CD4-positive, alpha-beta memory T cell (primary cell): ENCODE measurements at regions not wholly inside any gene's neighbourhood (a gene's known extent, or its start where the extent isn't known, plus 50 kb on each side); places are given as distances from the start of the nearest gene placed in this dataset.

Source experiments
- CTCF ChIA-PET: fragments of 350-600 bp; sonication (Branson Sonifier 250); formaldehyde crosslinking; loops from one replicate; lab custom pipeline; 2021; ENCODE audit warnings: inconsistent platforms; ENCODE audit not compliant: partially characterized antibody; lab: Charles Lee
- POLR2A ChIA-PET: fragments of 350-600 bp; sonication (Branson Sonifier 250); formaldehyde crosslinking; loops from one replicate; lab custom pipeline; 2021; ENCODE audit not compliant: partially characterized antibody; lab: Charles Lee
- DNase-seq, 5 donors: peaks; one replicate each; pipeline versions ENCODE4 v3.0.0 to v3.0.0-alpha.2; 2020 to 2022; ENCODE audit warnings: mixed read lengths in 1 of 5
- H3K27ac ChIP-seq: one replicate; pipeline ENCODE4 v1.7.0; 2013; ENCODE audit warnings: low read depth, low read length
- H3K27me3 ChIP-seq: 2 replicates; pipeline ENCODE4 v1.7.0; 2013; ENCODE audit warnings: mild to moderate bottlenecking, low read length, moderate library complexity; ENCODE audit not compliant: insufficient read depth
- H3K36me3 ChIP-seq: 2 replicates; pipeline ENCODE4 v1.7.0; 2013; ENCODE audit warnings: mild to moderate bottlenecking, low read length, moderate library complexity; ENCODE audit not compliant: insufficient read depth
- H3K4me1 ChIP-seq: 2 replicates; pipeline ENCODE4 v1.7.0; 2013; ENCODE audit warnings: mild to moderate bottlenecking, low read length, moderate library complexity; ENCODE audit not compliant: insufficient read depth
- H3K4me3 ChIP-seq, 2 donors: one replicate each; pipeline ENCODE4 v1.7.0; 2013; ENCODE audit warnings: low read length in 2 of 2, mild to moderate bottlenecking in 1 of 2
- H3K9me3 ChIP-seq, 2 donors: one replicate each; pipeline ENCODE4 v1.7.0; 2013; ENCODE audit warnings: low read length in 2 of 2, control low read depth in 1 of 2; ENCODE audit not compliant: control insufficient read depth in 1 of 2
- H3K27ac Mint-ChIP-seq, 7 donors: one replicate each; pipeline ENCODE4 v1.8.0; 2020 to 2021; ENCODE audit warnings: mixed read lengths in 7 of 7, mild to moderate bottlenecking in 6 of 7, inconsistent platforms in 3 of 7, moderate library complexity in 3 of 7
- H3K27me3 Mint-ChIP-seq, 2 donors: one replicate each; pipeline ENCODE4 v1.8.0; 2020 to 2021; ENCODE audit warnings: mixed read lengths in 2 of 2
- H3K36me3 Mint-ChIP-seq, 2 donors: one replicate each; pipeline ENCODE4 v1.8.0; 2020 to 2021; ENCODE audit warnings: mixed read lengths in 2 of 2, inconsistent platforms in 1 of 2, mild to moderate bottlenecking in 1 of 2
- H3K4me1 Mint-ChIP-seq, 4 donors: one replicate each; pipeline ENCODE4 v1.8.0; 2020 to 2021; ENCODE audit warnings: mixed read lengths in 4 of 4, mild to moderate bottlenecking in 1 of 4
- H3K4me3 Mint-ChIP-seq, 8 donors: one replicate each; pipeline ENCODE4 v1.8.0; 2020 to 2021; ENCODE audit warnings: mixed read lengths in 8 of 8, mild to moderate bottlenecking in 7 of 8, moderate library complexity in 6 of 8, inconsistent platforms in 3 of 8
- H3K9me3 Mint-ChIP-seq, 8 donors: one replicate each; pipeline ENCODE4 v1.8.0; 2020 to 2021; ENCODE audit warnings: mixed read lengths in 8 of 8, mild to moderate bottlenecking in 5 of 8, inconsistent platforms in 3 of 8, moderate library complexity in 1 of 8
- intact Hi-C: fragments of 100-400 bp; cut with micrococcal nuclease; formaldehyde crosslinking; loops from one replicate; pipeline ENCODE4 v1.15.1; 2023

DNA sequence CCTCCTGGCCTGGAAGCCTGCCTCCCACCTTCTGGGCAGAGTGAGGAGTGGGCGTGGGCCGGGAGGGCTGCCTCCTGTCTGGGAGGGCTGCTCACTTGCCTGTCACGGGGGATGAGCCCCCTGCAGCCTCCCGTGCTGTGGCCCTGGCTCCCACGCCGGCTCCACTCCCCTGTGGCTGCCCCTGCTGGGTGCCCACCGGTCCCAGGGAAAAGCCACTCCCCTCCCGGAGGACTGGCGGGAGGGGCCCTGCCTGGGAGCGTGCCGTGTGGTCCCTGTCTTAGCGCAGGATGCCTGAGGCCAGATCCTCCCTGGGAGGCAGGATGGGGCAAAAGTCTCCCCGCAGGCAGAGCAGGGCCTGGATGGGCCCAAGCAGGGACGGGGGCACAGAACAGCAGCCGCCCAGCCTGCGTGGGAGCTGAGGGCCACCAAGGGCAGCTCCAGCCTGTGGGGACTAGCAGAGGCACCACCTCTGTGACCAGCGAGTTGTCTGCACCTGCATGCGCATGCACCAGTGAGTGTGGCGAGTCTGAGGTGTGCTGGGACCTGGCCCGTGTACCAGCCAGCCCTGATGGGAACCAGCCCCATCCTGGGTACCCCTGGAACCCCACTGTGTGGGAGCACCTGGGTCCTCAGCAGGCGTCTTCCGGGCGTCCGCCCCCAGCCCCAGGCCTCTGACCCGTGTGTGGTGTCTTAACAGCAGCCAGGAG, 339.9 kb downstream of the SEC14L1 start:
- H3K36me3 ChIP-seq = peaks cover 60% of the 10 kb centered on the region
- no peaks in the 10 kb centered on the region for H3K9me3 Mint-ChIP-seq
- peaks cover 26 to 49% (median 37%) of the 10 kb centered on the region in 4 donors for H3K4me1 Mint-ChIP-seq
- H3K9me3 ChIP-seq = no peaks in the 10 kb centered on the region
- H3K36me3 Mint-ChIP-seq = peaks cover 15 to 36% of the 10 kb centered on the region in 2 donors
- CTCF ChIA-PET = no interaction called here
- peak overlapping the region in 2 of 7 donors; percentile 9 to 71 for H3K27ac Mint-ChIP-seq
- peaks cover 98% of the 10 kb centered on the region for H3K4me1 ChIP-seq
- intact Hi-C loops = no loop called here
- DNase-seq = peak in 1 of 5 donors; percentile 34
- H3K27me3 Mint-ChIP-seq = no peaks in the 10 kb centered on the region
- no peaks in the 10 kb centered on the region for H3K27me3 ChIP-seq
- H3K4me3 ChIP-seq = no peak overlapping the region
- POLR2A ChIA-PET = interaction anchor here (0.9 to 3.2 kb wide), 10 partner anchors 8 to 106 kb away, joined by 3 to 11 read pairs (median 4); no protein-coding TSS in a partner anchor
- H3K27ac ChIP-seq = peak overlapping the region; percentile 13
- H3K4me3 Mint-ChIP-seq = no peak overlapping the region

DNA sequence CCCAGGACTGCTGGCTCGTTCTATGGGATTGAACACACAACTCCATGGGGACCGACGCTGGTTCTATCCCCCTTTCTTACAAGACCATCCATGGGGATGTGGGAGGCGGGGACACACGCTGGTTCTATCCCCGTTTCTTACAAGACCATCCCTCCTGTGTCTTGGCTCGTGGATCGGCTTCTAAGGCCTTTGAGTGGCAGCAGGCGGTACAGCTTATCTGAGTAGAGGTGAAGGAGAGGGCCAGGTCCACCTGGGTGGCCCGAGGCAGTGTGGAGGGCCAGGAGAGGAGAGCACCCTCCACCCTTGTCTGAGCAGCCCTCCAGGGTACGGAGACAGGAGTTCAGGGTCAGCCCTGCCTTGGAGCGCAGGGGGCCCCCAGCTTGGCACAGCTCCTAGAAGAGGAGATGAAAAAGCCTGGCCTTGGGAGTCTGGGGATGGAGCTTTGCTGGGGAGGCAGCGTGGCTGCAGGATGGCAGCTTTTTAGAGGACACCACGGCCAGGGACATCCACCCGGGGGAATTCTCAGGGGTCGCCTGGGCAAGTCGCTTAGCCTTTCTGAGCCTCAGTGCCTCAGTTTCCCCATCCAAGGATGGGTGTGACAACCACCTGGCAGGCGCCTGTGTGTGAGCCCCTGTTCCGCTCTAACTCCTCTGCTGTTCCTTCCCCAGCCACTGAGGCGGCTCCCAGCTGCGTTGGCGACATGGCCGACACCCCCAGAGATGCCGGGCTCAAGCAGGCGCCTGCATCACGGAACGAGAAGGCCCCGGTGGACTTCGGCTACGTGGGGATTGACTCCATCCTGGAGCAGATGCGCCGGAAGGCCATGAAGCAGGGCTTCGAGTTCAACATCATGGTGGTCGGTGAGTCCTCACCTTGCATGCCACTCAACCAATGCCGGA, 341.0 kb downstream of the SEC14L1 start:
- H3K4me1 ChIP-seq = peaks cover 97% of the 10 kb centered on the region

DNA sequence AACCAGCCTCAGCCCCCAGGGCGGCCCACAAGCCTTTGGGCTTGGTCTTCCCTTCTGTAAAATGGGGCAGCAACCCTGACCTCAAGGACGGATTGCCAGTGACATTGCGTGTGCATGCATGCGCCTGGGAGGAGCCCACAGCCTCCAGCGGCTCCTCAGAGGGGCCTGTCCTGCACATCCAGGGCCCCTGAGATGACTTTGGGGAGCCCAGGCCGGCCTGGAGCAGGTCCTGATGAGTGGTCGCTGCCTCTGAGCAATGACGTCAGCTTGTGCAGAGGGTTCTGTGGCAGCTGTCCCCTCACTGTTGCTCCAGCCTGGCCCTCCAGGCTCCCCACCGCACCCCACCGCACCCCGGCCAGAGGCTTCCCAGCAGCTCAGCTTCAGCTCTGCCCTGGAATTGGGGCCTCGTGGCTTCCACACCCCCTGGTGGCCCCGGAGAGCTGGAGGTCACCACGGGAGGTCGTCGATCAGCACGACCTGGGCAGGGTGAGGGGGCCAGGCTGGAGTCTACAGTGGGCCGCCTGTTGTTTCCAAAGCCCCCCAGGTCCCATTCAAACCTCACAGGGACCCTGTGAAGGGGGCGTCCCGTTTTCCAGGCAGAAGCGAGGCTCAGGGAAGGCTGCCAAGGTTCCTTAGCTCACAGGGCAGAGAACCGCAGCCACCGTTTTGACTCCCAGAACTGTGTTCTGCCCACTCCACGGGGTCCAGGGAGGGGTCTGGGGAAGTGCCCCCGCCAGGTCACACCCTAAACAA, 341.8 kb downstream of the SEC14L1 start:
- no peak overlapping the region for H3K27ac ChIP-seq
- no peak overlapping the region for H3K4me3 Mint-ChIP-seq
- peak overlapping the region in 1 of 7 donors; percentile 41 for H3K27ac Mint-ChIP-seq
- H3K36me3 ChIP-seq = peaks cover 59% of the 10 kb centered on the region
- no peaks in the 10 kb centered on the region for H3K27me3 ChIP-seq
- H3K4me1 Mint-ChIP-seq = peaks cover 19 to 39% (median 27%) of the 10 kb centered on the region in 4 donors
- intact Hi-C loops = no loop called here
- H3K36me3 Mint-ChIP-seq = peaks cover 20 to 28% of the 10 kb centered on the region in 2 donors
- CTCF ChIA-PET = interaction anchor here (1.2 to 1.8 kb wide), 3 partner anchors 13 to 82 kb away, joined by 3 to 5 read pairs (median 4); no protein-coding TSS in a partner anchor
- POLR2A ChIA-PET = interaction anchor here (0.9 to 3.2 kb wide), 12 partner anchors 10 to 475 kb away, joined by 3 to 11 read pairs (median 5); no protein-coding TSS in a partner anchor
- H3K9me3 Mint-ChIP-seq = no peaks in the 10 kb centered on the region
- no peaks in the 10 kb centered on the region for H3K9me3 ChIP-seq
- no peaks in the 10 kb centered on the region for H3K27me3 Mint-ChIP-seq
- DNase-seq = no peak
- H3K4me3 ChIP-seq = no peak overlapping the region
- H3K4me1 ChIP-seq = peaks cover 89% of the 10 kb centered on the region

More for the DNA sequence above, 341.0 kb downstream of the SEC14L1 start:
- DNase-seq = no peak
- Histone ChIP-seq H3K27ac (peak overlapping the region; percentile 13), H3K4me3 (no peak overlapping the region), H3K9me3 (no peaks in the 10 kb centered on the region), H3K27me3 (no peaks in the 10 kb centered on the region), H3K36me3 (peaks cover 57% of the 10 kb centered on the region)
- H3K4me1 Mint-ChIP-seq = peaks cover 27 to 47% (median 35%) of the 10 kb centered on the region in 4 donors
- H3K27me3 Mint-ChIP-seq = no peaks in the 10 kb centered on the region
- ChIA-PET CTCF (interaction anchor here (0.7 to 1.2 kb wide), 2 partner anchors 13 to 41 kb away, joined by 3 to 4 read pairs; no protein-coding TSS in a partner anchor), POLR2A (interaction anchor here (0.7 to 3.2 kb wide), 16 partner anchors 9 to 476 kb away, joined by 3 to 11 read pairs (median 4); no protein-coding TSS in a partner anchor)
- H3K27ac Mint-ChIP-seq = peak overlapping the region in 5 of 7 donors; percentile 64 to 91 (median 72)
- H3K9me3 Mint-ChIP-seq = no peaks in the 10 kb centered on the region
- intact Hi-C loops = no loop called here
- H3K36me3 Mint-ChIP-seq = peaks cover 23 to 32% of the 10 kb centered on the region in 2 donors
- H3K4me3 Mint-ChIP-seq = peak overlapping the region in 2 of 8 donors; percentile 4 to 44

DNA sequence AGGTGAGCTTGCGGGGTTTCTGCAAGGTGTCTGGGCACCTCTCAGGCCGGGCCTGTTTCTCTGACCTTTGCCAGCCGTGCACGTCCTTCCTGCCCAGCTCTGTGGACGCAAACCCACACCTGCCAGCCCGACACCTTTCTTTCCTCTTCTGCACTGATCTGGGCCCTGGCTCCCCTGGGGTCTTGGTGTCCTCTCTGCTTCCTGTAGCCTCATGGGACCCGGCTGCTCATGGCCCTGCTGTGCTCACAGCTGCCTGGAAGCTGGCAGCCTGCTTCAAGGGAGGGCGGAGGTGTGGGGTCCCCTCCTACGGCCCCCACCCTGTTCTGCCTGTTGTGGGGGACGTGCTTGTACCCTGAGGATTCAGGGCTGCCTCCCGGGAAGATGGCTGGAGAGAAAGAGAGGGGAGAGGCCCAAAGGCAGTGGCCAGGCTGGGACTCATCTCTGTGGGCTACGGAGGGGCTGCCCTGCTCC, 342.4 kb downstream of the SEC14L1 start:
- POLR2A ChIA-PET = interaction anchor here (1.0 to 3.2 kb wide), 8 partner anchors 9 to 158 kb away, joined by 3 to 11 read pairs (median 6); no protein-coding TSS in a partner anchor
- Histone ChIP-seq H3K4me3 (no peak overlapping the region), H3K9me3 (no peaks in the 10 kb centered on the region), H3K27me3 (no peaks in the 10 kb centered on the region), H3K27ac (no peak overlapping the region), H3K36me3 (peaks cover 62% of the 10 kb centered on the region), H3K4me1 (peaks cover 83% of the 10 kb centered on the region)
- CTCF ChIA-PET = interaction anchor here (1.2 to 1.8 kb wide), 3 partner anchors 12 to 83 kb away, joined by 3 to 5 read pairs (median 4); no protein-coding TSS in a partner anchor
- no peaks in the 10 kb centered on the region for H3K27me3 Mint-ChIP-seq
- peaks cover 24 to 27% of the 10 kb centered on the region in 2 donors for H3K36me3 Mint-ChIP-seq
- intact Hi-C loops = no loop called here
- no peak for DNase-seq
- peaks cover 14 to 33% (median 21%) of the 10 kb centered on the region in 4 donors for H3K4me1 Mint-ChIP-seq
- peak overlapping the region in 2 of 7 donors; percentile 42 to 61 for H3K27ac Mint-ChIP-seq
- H3K9me3 Mint-ChIP-seq = no peaks in the 10 kb centered on the region
- no peak overlapping the region for H3K4me3 Mint-ChIP-seq

DNA sequence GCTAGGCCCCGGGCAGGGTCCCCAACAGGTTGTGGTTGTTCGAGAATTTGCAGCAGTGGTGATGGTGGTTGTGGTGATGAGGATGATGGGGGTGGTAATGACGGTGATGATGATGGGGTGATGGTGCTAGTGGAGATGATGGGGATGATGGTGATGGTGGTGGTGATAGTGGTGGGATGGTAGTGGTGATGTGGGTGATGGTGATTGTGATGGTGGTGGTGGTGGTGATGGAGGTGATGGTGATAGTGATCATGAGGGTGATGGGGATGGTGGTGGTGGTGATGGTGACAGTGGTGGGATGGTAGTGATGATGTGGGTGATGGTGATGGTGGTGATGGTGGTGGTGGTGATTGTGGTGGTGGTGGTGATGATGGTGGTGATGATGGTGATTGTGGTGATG, 343.3 kb downstream of the SEC14L1 start:
- ChIA-PET CTCF (interaction anchor here (1.8 kb wide), 1 partner anchor 84 kb away, joined by 5 read pairs; no protein-coding TSS in a partner anchor), POLR2A (interaction anchor here (1.0 to 3.2 kb wide), 6 partner anchors 10 to 159 kb away, joined by 3 to 11 read pairs (median 6); no protein-coding TSS in a partner anchor)
- Histone ChIP-seq H3K27ac (no peak overlapping the region), H3K4me1 (peaks cover 74% of the 10 kb centered on the region), H3K27me3 (no peaks in the 10 kb centered on the region), H3K4me3 (no peak overlapping the region), H3K36me3 (peaks cover 72% of the 10 kb centered on the region), H3K9me3 (no peaks in the 10 kb centered on the region)
- no peak for DNase-seq
- Mint-ChIP-seq H3K4me1 (peaks cover 8 to 31% (median 14%) of the 10 kb centered on the region in 4 donors), H3K36me3 (peaks cover 22 to 30% of the 10 kb centered on the region in 2 donors), H3K9me3 (no peaks in the 10 kb centered on the region), H3K27me3 (no peaks in the 10 kb centered on the region), H3K4me3 (no peak overlapping the region), H3K27ac (no peak overlapping the region)
- intact Hi-C loops = no loop called here

DNA sequence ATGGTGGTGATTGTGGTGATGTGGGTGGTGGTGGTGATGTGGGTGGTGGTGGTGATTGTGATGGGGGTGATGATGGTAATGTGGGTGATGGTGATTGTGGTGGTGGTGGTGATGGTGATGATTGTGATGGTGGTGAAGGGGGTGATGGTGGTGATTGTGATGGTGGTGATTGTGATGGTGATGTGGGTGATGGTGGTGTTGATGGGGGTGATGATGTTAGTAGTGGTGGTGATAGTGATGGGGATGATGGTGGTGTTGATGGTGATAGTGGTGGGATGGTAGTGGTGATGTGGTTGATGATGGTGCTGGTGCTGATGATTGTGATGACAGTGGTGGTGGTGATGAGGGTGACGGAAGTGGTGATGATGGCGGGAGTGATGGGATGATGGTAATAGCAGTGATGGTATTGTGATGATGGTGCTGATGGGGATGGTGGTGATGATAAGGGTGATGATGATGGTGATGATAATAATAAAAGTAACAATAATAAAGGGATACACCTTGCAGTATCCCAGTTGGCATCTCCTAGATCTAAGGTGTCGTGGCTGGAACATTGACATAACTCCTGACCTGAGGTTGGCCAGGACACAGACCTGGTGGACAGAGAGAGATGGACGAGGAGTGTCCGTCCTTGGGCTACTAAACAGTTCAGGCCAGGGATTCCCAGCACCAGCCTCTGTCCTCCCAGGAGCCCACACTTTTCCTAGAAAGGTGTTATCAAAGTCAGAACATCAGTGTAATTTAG, 344.5 kb downstream of the SEC14L1 start:
- Mint-ChIP-seq H3K27me3 (no peaks in the 10 kb centered on the region), H3K9me3 (no peaks in the 10 kb centered on the region), H3K4me1 (peaks cover 6 to 34% (median 12%) of the 10 kb centered on the region in 4 donors), H3K27ac (no peak overlapping the region), H3K4me3 (no peak overlapping the region), H3K36me3 (peaks cover 23 to 32% of the 10 kb centered on the region in 2 donors)
- no peak overlapping the region for H3K4me3 ChIP-seq
- POLR2A ChIA-PET = interaction anchor here (0.9 to 1.5 kb wide), 2 partner anchors 44 to 55 kb away, joined by 3 to 5 read pairs; no protein-coding TSS in a partner anchor
- H3K9me3 ChIP-seq = no peaks in the 10 kb centered on the region
- H3K36me3 ChIP-seq = peaks cover 82% of the 10 kb centered on the region
- peaks cover 67% of the 10 kb centered on the region for H3K4me1 ChIP-seq
- H3K27ac ChIP-seq = no peak overlapping the region
- H3K27me3 ChIP-seq = no peaks in the 10 kb centered on the region
- CTCF ChIA-PET = no interaction called here
- DNase-seq = no peak
- intact Hi-C loops = no loop called here
